HG03280 (cell line): ENCODE measurements at regions not wholly inside any gene's neighbourhood (a gene's known extent, or its start where the extent isn't known, plus 50 kb on each side); places are given as distances from the start of the nearest gene placed in this dataset.
"Not testable (repeated sequence)": the region's sequence is repeated elsewhere in the genome, so short reads cannot be mapped to it uniquely, and the experiment has no call there.

Experiments
- ATAC-seq: cut with Tn5 transposase; IDR thresholded peaks from one replicate; pipeline ENCODE4 v1.9.1; 2021; ENCODE audit warnings: mild to moderate bottlenecking, moderate library complexity; ENCODE audit not compliant: unreplicated experiment

DNA sequence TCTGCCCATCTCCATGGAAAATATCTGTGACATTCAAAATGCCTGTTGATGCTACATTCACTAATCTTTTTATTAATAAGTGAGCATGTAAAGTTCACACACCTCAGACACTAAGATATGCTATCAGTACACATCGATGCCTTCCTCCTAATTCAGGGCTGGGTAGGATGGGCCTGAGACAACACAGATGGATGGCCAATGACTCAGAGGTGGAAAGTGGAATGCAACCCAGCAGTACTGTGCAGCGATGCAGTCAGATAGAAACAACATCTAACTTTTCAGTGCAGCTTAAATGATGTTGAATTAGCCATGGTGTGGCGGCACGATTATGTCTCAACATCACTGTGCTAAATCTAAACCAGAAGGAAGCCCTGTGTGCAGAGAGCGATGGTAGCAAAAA, 161.6 kb upstream of the KCNJ15 start:
- no peak for ATAC-seq

DNA sequence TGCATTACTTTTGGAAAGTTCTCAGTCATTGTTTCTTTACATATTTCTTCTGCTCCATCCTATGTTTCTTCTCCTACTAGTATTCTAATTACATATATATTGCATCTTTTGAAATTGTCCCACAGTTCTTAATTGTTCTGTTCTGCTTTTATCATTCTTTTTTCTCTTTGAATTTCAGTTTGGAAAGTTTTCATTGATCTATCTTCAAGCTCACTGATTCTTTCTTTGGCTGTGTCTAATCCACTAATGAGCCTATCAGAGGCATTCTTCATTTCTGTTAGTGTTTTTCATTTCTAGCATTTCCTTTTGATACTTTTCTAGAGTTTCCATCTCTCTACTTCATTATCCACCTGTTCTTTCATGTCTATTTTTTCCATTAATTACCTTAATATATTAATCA, 159.0 kb upstream of the KCNJ15 start:
- no peak for ATAC-seq

GRCh38 chr21:38112219-38112789, 144.5 kb upstream of the KCNJ15 start:
- ATAC-seq = no peak

DNA sequence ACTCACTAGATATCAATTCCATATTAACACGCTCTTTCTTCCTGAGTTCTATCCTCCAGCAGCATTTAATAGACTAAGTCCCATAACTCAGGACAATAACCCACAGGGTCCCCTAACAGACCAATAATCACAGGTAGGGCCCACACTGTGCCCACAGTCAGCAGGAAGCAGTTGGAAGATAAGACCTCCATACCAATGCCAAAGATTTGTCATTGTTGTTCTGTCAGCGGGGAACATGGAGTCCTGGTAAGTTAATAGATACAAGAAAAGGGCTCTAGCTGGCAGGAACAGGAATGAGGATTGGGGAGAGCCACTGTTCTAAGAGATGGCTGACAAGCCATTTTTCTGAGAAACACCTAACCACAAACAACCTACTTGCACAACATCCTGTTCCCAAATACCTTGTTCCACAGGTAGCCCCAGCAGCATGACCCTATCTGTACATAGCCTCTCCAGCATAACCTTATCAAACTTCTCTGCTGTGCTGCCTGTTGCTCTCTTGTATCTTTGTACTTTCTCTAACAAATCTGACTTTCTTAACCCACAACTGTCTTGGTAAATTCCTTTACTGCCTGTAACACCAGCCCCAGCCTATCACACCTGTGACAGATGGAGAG, 142.0 kb upstream of the KCNJ15 start:
- ATAC-seq = no peak

GRCh38 chr21:38115870-38116269, 140.9 kb upstream of the KCNJ15 start:
- ATAC-seq = no peak

- ATAC-seq = no peak
Measured at GRCh38 chr21:38119793-38120192, 137.0 kb upstream of the KCNJ15 start.

GRCh38 chr21:38120679-38120983, 136.2 kb upstream of the KCNJ15 start:
- ATAC-seq = not testable (repeated sequence)

- no peak for ATAC-seq
Measured at GRCh38 chr21:38120984-38121855, 135.6 kb upstream of the KCNJ15 start.

- ATAC-seq = no peak
Measured at GRCh38 chr21:38121888-38122720, 134.7 kb upstream of the KCNJ15 start.

GRCh38 chr21:38123626-38124025, 133.2 kb upstream of the KCNJ15 start:
- ATAC-seq = no peak

DNA sequence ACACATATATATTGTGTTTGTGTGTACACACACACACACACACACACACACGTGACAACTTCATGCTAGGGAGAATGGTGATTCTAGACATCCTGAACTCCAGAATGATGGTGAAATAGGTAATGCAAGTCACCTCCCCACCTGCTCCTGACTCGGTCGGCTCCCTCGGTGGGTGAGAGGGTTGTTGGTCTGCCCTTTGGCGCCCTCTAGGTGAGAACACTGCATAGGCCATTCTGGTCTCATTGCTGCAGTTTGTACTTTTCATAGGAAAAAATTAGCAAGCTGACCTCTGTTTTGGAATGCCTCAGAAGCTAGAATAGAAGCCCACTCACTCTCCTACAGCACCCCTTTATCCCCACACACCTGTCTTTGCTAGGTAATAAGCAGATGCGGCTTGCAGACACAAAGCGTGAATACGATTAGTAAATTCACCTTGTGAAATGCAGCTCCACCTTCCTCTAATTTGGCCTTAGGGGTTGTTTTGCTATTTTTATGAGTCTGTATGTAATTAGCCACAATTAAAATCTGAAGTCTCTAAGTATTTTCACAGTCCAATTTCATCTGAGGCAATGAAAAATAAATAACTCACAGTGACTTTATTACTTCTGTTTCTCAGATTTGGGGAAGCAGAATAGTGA, 130.0 kb upstream of the KCNJ15 start:
- peak; percentile 55 for ATAC-seq

- ATAC-seq = no peak
Measured at GRCh38 chr21:38129711-38130110, 127.1 kb upstream of the KCNJ15 start.

GRCh38 chr21:38133240-38133639, 123.6 kb upstream of the KCNJ15 start:
- no peak for ATAC-seq

- no peak for ATAC-seq
Measured at GRCh38 chr21:38134084-38134873, 122.5 kb upstream of the KCNJ15 start.

DNA sequence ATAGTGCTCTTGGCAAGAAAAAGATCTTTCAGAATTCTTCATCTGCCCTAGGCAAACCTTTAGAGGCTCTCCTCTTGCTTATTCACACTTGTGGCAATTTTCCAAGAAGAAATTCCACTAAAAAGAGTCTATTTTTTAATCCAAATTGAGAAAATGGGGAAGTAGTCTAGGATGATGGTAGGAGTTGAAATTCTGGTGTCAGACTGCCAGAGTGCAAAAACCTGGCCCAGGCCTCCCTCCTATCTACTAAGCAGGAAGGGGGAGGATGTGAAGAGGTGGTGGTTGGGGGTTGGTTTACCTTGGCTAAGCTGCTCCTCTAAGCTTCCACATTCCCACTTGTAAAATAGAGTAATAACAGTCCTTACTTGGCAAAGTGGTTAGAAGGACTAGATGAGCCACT, 120.6 kb upstream of the KCNJ15 start:
- ATAC-seq = no peak

- no peak for ATAC-seq
Measured at GRCh38 chr21:38139380-38140168, 117.2 kb upstream of the KCNJ15 start.

DNA sequence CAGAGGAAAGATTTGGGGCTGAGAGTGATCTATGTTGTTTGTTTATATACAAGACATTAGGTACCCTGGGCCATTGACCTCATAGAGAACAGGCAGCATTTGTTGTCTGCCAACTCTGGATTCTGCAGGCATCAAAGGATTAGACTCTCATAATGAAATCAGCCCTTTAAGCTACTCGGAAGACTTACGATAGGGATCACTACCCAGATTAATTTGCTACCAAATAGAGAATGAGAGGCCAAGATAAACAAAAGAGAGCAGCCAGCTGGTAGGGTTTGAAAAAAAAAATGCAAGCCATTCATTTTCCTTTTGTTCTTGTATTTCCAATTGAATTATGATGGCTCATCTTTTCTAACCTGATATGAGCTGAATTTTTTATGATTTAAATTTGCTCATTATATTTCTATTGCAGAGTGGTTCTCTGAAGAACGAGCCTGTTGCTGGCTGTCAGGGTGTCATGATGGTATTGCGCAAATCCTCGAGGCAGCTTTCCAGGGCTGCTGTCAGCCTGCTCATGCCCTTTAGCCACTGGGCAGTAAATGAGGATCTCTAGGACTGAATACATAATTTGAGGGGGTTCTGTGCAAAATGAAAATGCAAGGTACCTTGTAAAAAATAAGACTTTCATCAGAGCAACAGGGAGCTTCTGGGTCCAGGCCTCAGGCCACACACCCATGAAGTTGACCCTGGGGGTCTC, 116.4 kb upstream of the KCNJ15 start:
- no peak for ATAC-seq

- no peak for ATAC-seq
Measured at GRCh38 chr21:38142224-38142623, 114.6 kb upstream of the KCNJ15 start.

DNA sequence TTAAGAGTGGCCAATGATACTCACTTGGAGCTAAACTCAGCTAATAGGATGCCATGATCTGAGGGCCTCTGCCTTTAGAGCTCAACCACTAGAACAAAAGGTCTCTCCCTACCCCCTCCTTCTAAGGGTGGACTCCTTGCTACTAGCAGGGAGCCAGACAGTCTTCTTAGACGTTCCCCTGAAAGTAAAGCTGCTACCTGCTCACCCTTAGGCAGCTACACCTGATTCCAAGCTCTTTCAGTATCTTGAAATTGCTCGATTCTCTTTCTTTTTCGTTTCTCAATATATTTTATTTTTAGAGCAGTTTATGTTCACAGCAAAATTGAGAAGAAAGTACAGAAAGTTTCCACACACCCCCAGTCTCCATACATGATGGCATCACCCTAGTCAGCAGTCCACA, 112.6 kb upstream of the KCNJ15 start:
- ATAC-seq = no peak
